Fibroblast of lung (primary cell): ENCODE measurements at regions not wholly inside any gene's neighbourhood (a gene's known extent, or its start where the extent isn't known, plus 50 kb on each side); places are given as distances from the start of the nearest gene placed in this dataset.
"Not testable (repeated sequence)": the region's sequence is repeated elsewhere in the genome, so short reads cannot be mapped to it uniquely, and the experiment has no call there.

Source experiments
- EZH2 ChIP-seq: IDR thresholded peaks from 2 replicates; pipeline ENCODE4 v1.5.1; 2012; ENCODE audit warnings: low read length, control low read depth, mild to moderate bottlenecking; ENCODE audit errors: missing control alignments
- TF ChIP-seq, protein P1 (sequence below), 2 donors: IDR thresholded peaks in 1 of 2; conservative IDR thresholded peaks in 1 of 2; 1 replicate in 1 of 2; 2 replicates in 1 of 2; pipeline ENCODE4 v1.5.1; 2011 to 2012; ENCODE audit warnings: low read length in 2 of 2, control low read depth in 1 of 2, inconsistent platforms in 1 of 2, low read depth in 1 of 2, mild to moderate bottlenecking in 1 of 2

DNA sequence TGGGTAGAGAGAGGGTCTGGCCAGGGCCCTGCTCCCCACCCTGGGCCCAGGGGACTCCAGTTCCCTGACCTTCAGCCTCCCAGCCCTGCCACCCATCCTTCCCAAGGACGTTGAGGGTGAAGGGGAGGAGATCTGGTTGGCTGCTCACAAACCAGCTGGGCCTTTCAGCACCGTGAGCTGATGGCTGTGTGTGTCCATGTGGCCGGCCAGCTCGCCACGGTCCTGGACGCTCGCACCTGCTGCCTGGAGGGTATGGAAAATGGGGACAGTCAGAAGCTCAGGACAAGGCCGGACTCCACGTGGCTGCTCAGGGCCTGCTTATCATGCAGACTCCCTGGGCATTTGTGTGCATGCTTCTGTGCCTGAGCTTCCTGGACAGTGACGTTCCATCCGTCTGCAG lies 110.3 kb downstream of the NPIPB11 start:
- TF ChIP-seq, protein P1, sequence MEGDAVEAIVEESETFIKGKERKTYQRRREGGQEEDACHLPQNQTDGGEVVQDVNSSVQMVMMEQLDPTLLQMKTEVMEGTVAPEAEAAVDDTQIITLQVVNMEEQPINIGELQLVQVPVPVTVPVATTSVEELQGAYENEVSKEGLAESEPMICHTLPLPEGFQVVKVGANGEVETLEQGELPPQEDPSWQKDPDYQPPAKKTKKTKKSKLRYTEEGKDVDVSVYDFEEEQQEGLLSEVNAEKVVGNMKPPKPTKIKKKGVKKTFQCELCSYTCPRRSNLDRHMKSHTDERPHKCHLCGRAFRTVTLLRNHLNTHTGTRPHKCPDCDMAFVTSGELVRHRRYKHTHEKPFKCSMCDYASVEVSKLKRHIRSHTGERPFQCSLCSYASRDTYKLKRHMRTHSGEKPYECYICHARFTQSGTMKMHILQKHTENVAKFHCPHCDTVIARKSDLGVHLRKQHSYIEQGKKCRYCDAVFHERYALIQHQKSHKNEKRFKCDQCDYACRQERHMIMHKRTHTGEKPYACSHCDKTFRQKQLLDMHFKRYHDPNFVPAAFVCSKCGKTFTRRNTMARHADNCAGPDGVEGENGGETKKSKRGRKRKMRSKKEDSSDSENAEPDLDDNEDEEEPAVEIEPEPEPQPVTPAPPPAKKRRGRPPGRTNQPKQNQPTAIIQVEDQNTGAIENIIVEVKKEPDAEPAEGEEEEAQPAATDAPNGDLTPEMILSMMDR (conservative IDR thresholded peaks at IDR 0.05 in 1 of 2, IDR thresholded peaks at IDR 0.05 in 1 of 2; ENCODE audit: low read depth in 1 of 2, low read length in 2 of 2), result not testable (repeated sequence)
- TF ChIP-seq EZH2, result not testable (repeated sequence)
